ENCODE measurements at regions not wholly inside any gene's neighbourhood (a gene's known extent, or its start where the extent isn't known, plus 50 kb on each side); places are given as distances from the start of the nearest gene placed in this dataset.

- no peak for TF ChIP-seq ZNF513 (tag by site-specific recombination; IDR thresholded peaks at IDR 0.05)
- TF ChIP-seq ZNF585B (tag by site-specific recombination; IDR thresholded peaks at IDR 0.05), result no peak
- no peak for TF ChIP-seq ZNF146 (tag by site-specific recombination; IDR thresholded peaks at IDR 0.05)
- TF ChIP-seq ZNF354C (tag by site-specific recombination; IDR thresholded peaks at IDR 0.05; ENCODE audit: borderline replicate concordance, low read depth), result no peak
- TF ChIP-seq YY2 (tag by site-specific recombination; IDR thresholded peaks at IDR 0.05), result no peak
- no peak for TF ChIP-seq ZNF623 (tag by site-specific recombination; IDR thresholded peaks at IDR 0.05)
- no peak for TF ChIP-seq ZNF24 (tag by site-specific recombination; IDR thresholded peaks at IDR 0.05)
These were observed 57.6 kb upstream of the AKR1E2 start (continued) for GRCh38 chr10:4768416-4768815.

- Histone ChIP-seq H3K27ac (ENCODE audit: extremely low read depth, low read depth, low read length) (no peak overlapping the region), H3K4me1 (ENCODE audit: control insufficient read depth, insufficient read depth, low read length) (0 out of 2 replicates have a peak, but pooled peaks cover 5% of the 10 kb centered on the region), H3K9me3 (ENCODE audit: control insufficient read depth, insufficient read depth, low read depth, low read length) (no peaks in the 10 kb centered on the region), H3K4me3 (ENCODE audit: low read depth, low read length) (no peak overlapping the region), H3K36me3 (ENCODE audit: control insufficient read depth in 2 of 2, insufficient read depth in 1 of 2, low read length in 2 of 2) (no peaks in the 10 kb centered on the region)
- POLR2A ChIA-PET, result interaction anchor here (0.6 kb wide), 2 partner anchors 52 to 81 kb away, joined by 3 to 4 read pairs; no protein-coding TSS in a partner anchor
- TF ChIP-seq PRDM10 (tag by site-specific recombination; IDR thresholded peaks at IDR 0.05) (no peak), ZNF121 (tag by site-specific recombination; IDR thresholded peaks at IDR 0.05) (no peak), ZNF654 (tag by site-specific recombination; IDR thresholded peaks at IDR 0.05; ENCODE audit: low read depth) (peak; percentile 80), ZBTB20 (tag by site-specific recombination; IDR thresholded peaks at IDR 0.05) (no peak), ZNF449 (tag by site-specific recombination; IDR thresholded peaks at IDR 0.05) (no peak), AEBP2 (tag by site-specific recombination; IDR thresholded peaks at IDR 0.05; ENCODE audit: borderline replicate concordance) (no peak), ZNF580 (tag by site-specific recombination; IDR thresholded peaks at IDR 0.05) (no peak), KLF8 (tag by site-specific recombination; IDR thresholded peaks at IDR 0.05) (no peak), ZNF266 (tag by site-specific recombination; IDR thresholded peaks at IDR 0.05; ENCODE audit: low read depth) (no peak), ZSCAN4 (tag by site-specific recombination; IDR thresholded peaks at IDR 0.05) (no peak), ZNF19 (tag by site-specific recombination; IDR thresholded peaks at IDR 0.05; ENCODE audit: low read depth) (no peak), CTCF (tag by site-specific recombination; IDR thresholded peaks at IDR 0.05) (0 out of 2 replicates have a peak, but pooled peaks have one; percentile 13), SALL2 (tag by site-specific recombination; IDR thresholded peaks at IDR 0.05; ENCODE audit: borderline replicate concordance) (no peak), ZNF391 (tag by site-specific recombination; IDR thresholded peaks at IDR 0.05; ENCODE audit: borderline replicate concordance, low read depth) (no peak), ZFP41 (tag by site-specific recombination; IDR thresholded peaks at IDR 0.05; ENCODE audit: borderline replicate concordance) (no peak)
- CTCF ChIA-PET, result interaction anchor here (0.5 to 3.1 kb wide), 27 partner anchors 9 to 1654 kb away, joined by 3 to 14 read pairs (median 3); no protein-coding TSS in a partner anchor
These were observed 58.8 kb upstream of the AKR1E2 start for GRCh38 chr10:4767033-4767814.
